Left lung (tissue), 4 donors: ENCODE measurements at regions not wholly inside any gene's neighbourhood (a gene's known extent, or its start where the extent isn't known, plus 50 kb on each side); places are given as distances from the start of the nearest gene placed in this dataset.

Experiments
- ATAC-seq: fragments of 200-7000 bp; cut with Tn5 transposase; one replicate; pipeline ENCODE4 v1.9.1; 2020; ENCODE audit warnings: moderate library complexity
- DNase-seq, 4 donors: peaks; one replicate each; pipeline ENCODE4 v3.0.0-alpha.2; 2013 to 2020
- H3K27ac ChIP-seq, 2 donors: fragments of 200-600 bp; sonication (generic) in 1 of 2; one replicate each; pipeline versions ENCODE4 v1.5.0 to v1.8.0; 2020 to 2021
- H3K27me3 ChIP-seq, 2 donors: fragments of 200-600 bp; sonication (generic) in 1 of 2; one replicate each; pipeline versions ENCODE4 v1.5.0 to v1.8.0; 2020 to 2021
- H3K36me3 ChIP-seq, 2 donors: fragments of 200-600 bp; sonication (generic) in 1 of 2; one replicate each; pipeline versions ENCODE4 v1.5.0 to v1.8.0; 2020 to 2021
- H3K4me1 ChIP-seq, 2 donors: fragments of 200-600 bp; one replicate each; pipeline ENCODE4 v1.8.0; 2021
- H3K4me3 ChIP-seq, 2 donors: fragments of 200-600 bp; sonication (generic) in 1 of 2; one replicate each; pipeline versions ENCODE4 v1.5.0 to v1.8.0; 2020 to 2021; ENCODE audit warnings: mild to moderate bottlenecking in 1 of 2
- H3K9me3 ChIP-seq, 2 donors: fragments of 200-600 bp; sonication (generic) in 1 of 2; one replicate each; pipeline versions ENCODE4 v1.5.0 to v1.8.0; 2020 to 2021
- CTCF ChIP-seq, 2 donors: fragments of 200-600 bp; sonication (generic) in 1 of 2; IDR thresholded peaks; one replicate each; pipeline versions ENCODE4 v1.5.0 to v1.8.0; 2021; ENCODE audit warnings: antibody characterized with exemption in 2 of 2
- intact Hi-C, 2 donors: fragments of 100-400 bp; cut with DNase I; formaldehyde crosslinking; loops; one replicate each; pipeline versions ENCODE4 v1.11.2 to v1.14.2; 2022
- donor health status: DM: no; HTN: yes; CAD: no.
- donor health status: DM: no; HTN: no; CAD: no.

- Histone ChIP-seq H3K36me3 (no peaks in the 10 kb centered on the region), H3K9me3 (peaks cover 0 to 17% of the 10 kb centered on the region in 2 donors), H3K27me3 (no peaks in the 10 kb centered on the region), H3K4me1 (no peaks in the 10 kb centered on the region), H3K4me3 (no peak overlapping the region), H3K27ac (no peak overlapping the region)
- intact Hi-C loops = no loop called here
- ATAC-seq = no peak
- TF ChIP-seq CTCF (IDR thresholded peaks at IDR 0.05) = no peak
- DNase-seq = no peak
Measured at GRCh38 chr3:193754719-193755118, 161.7 kb downstream of the OPA1 start.

- H3K4me3 ChIP-seq = no peak overlapping the region
- H3K4me1 ChIP-seq = no peaks in the 10 kb centered on the region
- H3K27ac ChIP-seq = no peak overlapping the region
- no peak for TF ChIP-seq CTCF (IDR thresholded peaks at IDR 0.05)
- no peaks in the 10 kb centered on the region for H3K27me3 ChIP-seq
- intact Hi-C loops = no loop called here
- H3K36me3 ChIP-seq = no peaks in the 10 kb centered on the region
- DNase-seq (no peak), ATAC-seq (no peak)
- peaks cover 0 to 17% of the 10 kb centered on the region in 2 donors for H3K9me3 ChIP-seq
Measured at GRCh38 chr3:193756536-193756935, 163.5 kb downstream of the OPA1 start.

GRCh38 chr3:193757457-193757856 lies 164.4 kb downstream of the OPA1 start:
- intact Hi-C loops = no loop called here
- H3K27ac ChIP-seq = no peak overlapping the region

GRCh38 chr3:193761969-193762368 lies 169.0 kb downstream of the OPA1 start:
- Histone ChIP-seq H3K4me3 (no peak overlapping the region), H3K4me1 (no peaks in the 10 kb centered on the region), H3K27ac (no peak overlapping the region), H3K36me3 (no peaks in the 10 kb centered on the region), H3K9me3 (peaks cover 0 to 6% of the 10 kb centered on the region in 2 donors), H3K27me3 (no peaks in the 10 kb centered on the region)
- ATAC-seq (no peak), DNase-seq (no peak)
- intact Hi-C loops = no loop called here
- no peak for TF ChIP-seq CTCF (IDR thresholded peaks at IDR 0.05)

More at GRCh38 chr3:193757457-193757856, 164.4 kb downstream of the OPA1 start:
- ATAC-seq (no peak), DNase-seq (no peak)
- no peak for TF ChIP-seq CTCF (IDR thresholded peaks at IDR 0.05)
- Histone ChIP-seq H3K36me3 (no peaks in the 10 kb centered on the region), H3K27me3 (no peaks in the 10 kb centered on the region), H3K4me3 (no peak overlapping the region), H3K4me1 (no peaks in the 10 kb centered on the region), H3K9me3 (peaks cover 0 to 17% of the 10 kb centered on the region in 2 donors)

GRCh38 chr3:193762657-193763056 lies 169.6 kb downstream of the OPA1 start:
- Histone ChIP-seq H3K27me3 (no peaks in the 10 kb centered on the region), H3K27ac (no peak overlapping the region), H3K9me3 (no peaks in the 10 kb centered on the region), H3K4me3 (no peak overlapping the region), H3K4me1 (no peaks in the 10 kb centered on the region), H3K36me3 (no peaks in the 10 kb centered on the region)
- ATAC-seq = no peak
- intact Hi-C loops = no loop called here
- no peak for TF ChIP-seq CTCF (IDR thresholded peaks at IDR 0.05)
- DNase-seq = no peak
